GM23338 (cell line): ENCODE measurements at regions not wholly inside any gene's neighbourhood (a gene's known extent, or its start where the extent isn't known, plus 50 kb on each side); places are given as distances from the start of the nearest gene placed in this dataset.

ENCODE experiments used
- CREB1 ChIP-seq: fragments of 250-450 bp; sonication (Bioruptor Pico); IDR thresholded peaks from 2 replicates; pipeline ENCODE4 v1.5.0; 2020; ENCODE audit warnings: low read depth, mild to moderate bottlenecking, moderate library complexity
- EZH2 ChIP-seq: fragments of 200-600 bp; sonication (generic); IDR thresholded peaks from one replicate; pipeline ENCODE4 v1.8.0; 2017; ENCODE audit warnings: antibody characterized with exemption, mild to moderate bottlenecking, low read depth; ENCODE audit not compliant: unreplicated experiment
- EZH2phosphoT487 ChIP-seq: fragments of 200-600 bp; sonication (generic); IDR thresholded peaks from one replicate; pipeline ENCODE4 v1.8.1; 2018; ENCODE audit warnings: antibody characterized with exemption; ENCODE audit not compliant: unreplicated experiment
- JUNB ChIP-seq: IDR thresholded peaks from one replicate; pipeline ENCODE4 v1.6.1; 2016; ENCODE audit warnings: antibody characterized with exemption; ENCODE audit not compliant: unreplicated experiment
- POLR2AphosphoS5 ChIP-seq: IDR thresholded peaks from 2 replicates; pipeline ENCODE4 v1.6.1; 2016; ENCODE audit warnings: antibody characterized with exemption, low read depth
- STAT1 ChIP-seq: IDR thresholded peaks from one replicate; pipeline ENCODE4 v1.6.1; 2016; ENCODE audit warnings: antibody characterized with exemption; ENCODE audit not compliant: unreplicated experiment
- ZNF114 ChIP-seq: fragments of 250-450 bp; sonication (Bioruptor Pico); IDR thresholded peaks from 2 replicates; pipeline ENCODE4 v1.5.0; 2020; ENCODE audit warnings: mild to moderate bottlenecking, moderate library complexity
- ZNF331 ChIP-seq: fragments of 250-450 bp; sonication (Bioruptor Pico); IDR thresholded peaks from 2 replicates; pipeline ENCODE4 v1.5.0; 2020; ENCODE audit warnings: low read depth, mild to moderate bottlenecking, moderate library complexity
- TF ChIP-seq, protein P1 (sequence below), 2 experiments: fragments of 200-600 bp in 1 of 2; sonication (generic) in 1 of 2; conservative IDR thresholded peaks; 2 replicates each; pipeline versions ENCODE4 v1.5.1 to v1.6.1; 2016 to 2017; ENCODE audit warnings: antibody characterized with exemption in 2 of 2, low read depth in 2 of 2, mild to moderate bottlenecking in 2 of 2, moderate library complexity in 1 of 2
- TF ChIP-seq, protein P2 (sequence below): IDR thresholded peaks from one replicate; pipeline ENCODE4 v1.6.1; 2018; ENCODE audit warnings: antibody characterized with exemption; ENCODE audit not compliant: unreplicated experiment
- TF ChIP-seq, protein P3 (sequence below): IDR thresholded peaks from 2 replicates; pipeline ENCODE4 v1.6.1; 2016; ENCODE audit warnings: antibody characterized with exemption

DNA sequence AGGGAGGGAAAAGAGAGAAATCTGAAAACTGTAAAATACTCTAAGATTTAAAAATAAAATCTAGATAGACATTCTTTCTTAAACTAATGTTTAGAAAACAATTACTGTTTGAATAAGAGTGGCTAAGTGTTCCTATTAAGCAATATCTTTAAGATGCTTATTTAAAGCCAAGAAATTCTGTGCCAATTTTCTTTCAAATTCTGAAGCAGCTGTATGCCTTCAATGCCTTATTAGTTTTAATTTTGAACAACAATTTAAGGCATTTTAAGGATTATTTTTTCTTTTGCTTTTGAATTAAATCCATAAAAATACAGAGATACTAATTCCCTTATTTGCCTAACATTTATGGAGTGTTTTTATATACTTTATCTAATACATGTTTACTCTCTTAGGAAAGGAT lies 50.3 kb upstream of the KITLG start:
- TF ChIP-seq, protein P1, sequence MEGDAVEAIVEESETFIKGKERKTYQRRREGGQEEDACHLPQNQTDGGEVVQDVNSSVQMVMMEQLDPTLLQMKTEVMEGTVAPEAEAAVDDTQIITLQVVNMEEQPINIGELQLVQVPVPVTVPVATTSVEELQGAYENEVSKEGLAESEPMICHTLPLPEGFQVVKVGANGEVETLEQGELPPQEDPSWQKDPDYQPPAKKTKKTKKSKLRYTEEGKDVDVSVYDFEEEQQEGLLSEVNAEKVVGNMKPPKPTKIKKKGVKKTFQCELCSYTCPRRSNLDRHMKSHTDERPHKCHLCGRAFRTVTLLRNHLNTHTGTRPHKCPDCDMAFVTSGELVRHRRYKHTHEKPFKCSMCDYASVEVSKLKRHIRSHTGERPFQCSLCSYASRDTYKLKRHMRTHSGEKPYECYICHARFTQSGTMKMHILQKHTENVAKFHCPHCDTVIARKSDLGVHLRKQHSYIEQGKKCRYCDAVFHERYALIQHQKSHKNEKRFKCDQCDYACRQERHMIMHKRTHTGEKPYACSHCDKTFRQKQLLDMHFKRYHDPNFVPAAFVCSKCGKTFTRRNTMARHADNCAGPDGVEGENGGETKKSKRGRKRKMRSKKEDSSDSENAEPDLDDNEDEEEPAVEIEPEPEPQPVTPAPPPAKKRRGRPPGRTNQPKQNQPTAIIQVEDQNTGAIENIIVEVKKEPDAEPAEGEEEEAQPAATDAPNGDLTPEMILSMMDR (conservative IDR thresholded peaks at IDR 0.05; ENCODE audit: low read depth in 2 of 2), result no peak
- no peak for TF ChIP-seq POLR2AphosphoS5
- no peak for TF ChIP-seq EZH2
- TF ChIP-seq, protein P2, sequence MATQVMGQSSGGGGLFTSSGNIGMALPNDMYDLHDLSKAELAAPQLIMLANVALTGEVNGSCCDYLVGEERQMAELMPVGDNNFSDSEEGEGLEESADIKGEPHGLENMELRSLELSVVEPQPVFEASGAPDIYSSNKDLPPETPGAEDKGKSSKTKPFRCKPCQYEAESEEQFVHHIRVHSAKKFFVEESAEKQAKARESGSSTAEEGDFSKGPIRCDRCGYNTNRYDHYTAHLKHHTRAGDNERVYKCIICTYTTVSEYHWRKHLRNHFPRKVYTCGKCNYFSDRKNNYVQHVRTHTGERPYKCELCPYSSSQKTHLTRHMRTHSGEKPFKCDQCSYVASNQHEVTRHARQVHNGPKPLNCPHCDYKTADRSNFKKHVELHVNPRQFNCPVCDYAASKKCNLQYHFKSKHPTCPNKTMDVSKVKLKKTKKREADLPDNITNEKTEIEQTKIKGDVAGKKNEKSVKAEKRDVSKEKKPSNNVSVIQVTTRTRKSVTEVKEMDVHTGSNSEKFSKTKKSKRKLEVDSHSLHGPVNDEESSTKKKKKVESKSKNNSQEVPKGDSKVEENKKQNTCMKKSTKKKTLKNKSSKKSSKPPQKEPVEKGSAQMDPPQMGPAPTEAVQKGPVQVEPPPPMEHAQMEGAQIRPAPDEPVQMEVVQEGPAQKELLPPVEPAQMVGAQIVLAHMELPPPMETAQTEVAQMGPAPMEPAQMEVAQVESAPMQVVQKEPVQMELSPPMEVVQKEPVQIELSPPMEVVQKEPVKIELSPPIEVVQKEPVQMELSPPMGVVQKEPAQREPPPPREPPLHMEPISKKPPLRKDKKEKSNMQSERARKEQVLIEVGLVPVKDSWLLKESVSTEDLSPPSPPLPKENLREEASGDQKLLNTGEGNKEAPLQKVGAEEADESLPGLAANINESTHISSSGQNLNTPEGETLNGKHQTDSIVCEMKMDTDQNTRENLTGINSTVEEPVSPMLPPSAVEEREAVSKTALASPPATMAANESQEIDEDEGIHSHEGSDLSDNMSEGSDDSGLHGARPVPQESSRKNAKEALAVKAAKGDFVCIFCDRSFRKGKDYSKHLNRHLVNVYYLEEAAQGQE, result no peak
- TF ChIP-seq EZH2phosphoT487, result no peak
- TF ChIP-seq ZNF331 (CRISPR knock-in tag), result no peak
- TF ChIP-seq CREB1 (CRISPR knock-in tag), result no peak
- TF ChIP-seq JUNB, result no peak
- no peak for TF ChIP-seq STAT1
- no peak for TF ChIP-seq ZNF114
- TF ChIP-seq, protein P3, sequence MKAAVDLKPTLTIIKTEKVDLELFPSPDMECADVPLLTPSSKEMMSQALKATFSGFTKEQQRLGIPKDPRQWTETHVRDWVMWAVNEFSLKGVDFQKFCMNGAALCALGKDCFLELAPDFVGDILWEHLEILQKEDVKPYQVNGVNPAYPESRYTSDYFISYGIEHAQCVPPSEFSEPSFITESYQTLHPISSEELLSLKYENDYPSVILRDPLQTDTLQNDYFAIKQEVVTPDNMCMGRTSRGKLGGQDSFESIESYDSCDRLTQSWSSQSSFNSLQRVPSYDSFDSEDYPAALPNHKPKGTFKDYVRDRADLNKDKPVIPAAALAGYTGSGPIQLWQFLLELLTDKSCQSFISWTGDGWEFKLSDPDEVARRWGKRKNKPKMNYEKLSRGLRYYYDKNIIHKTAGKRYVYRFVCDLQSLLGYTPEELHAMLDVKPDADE, result no peak
